Calu3 (cell line): ENCODE measurements at regions not wholly inside any gene's neighbourhood (a gene's known extent, or its start where the extent isn't known, plus 50 kb on each side); places are given as distances from the start of the nearest gene placed in this dataset.

Source experiments
- BruUV-seq: library from RNA; stranded (reverse); fragments of 400-500 nt; replicated peaks from 2 replicates; lab custom pipeline; 2021; lab: Mats Ljungman, UMichigan
- CTCF ChIA-PET: fragments of 300-600 bp; sonication (Branson Sonifier 250); formaldehyde crosslinking; loops from one replicate; lab custom pipeline; 2022; ENCODE audit warnings: antibody characterized with exemption; lab: Charles Lee
- DNase-seq: peaks from one replicate; pipeline ENCODE4 v3.0.0; 2022
- H3K27ac Mint-ChIP-seq: one replicate; pipeline ENCODE4 v1.8.0; 2022; ENCODE audit warnings: mixed read lengths; ENCODE audit not compliant: unreplicated experiment
- H3K27me3 Mint-ChIP-seq: one replicate; pipeline ENCODE4 v1.8.0; 2022; ENCODE audit warnings: mixed read lengths; ENCODE audit not compliant: unreplicated experiment
- H3K36me3 Mint-ChIP-seq: one replicate; pipeline ENCODE4 v1.8.0; 2022; ENCODE audit warnings: mild to moderate bottlenecking, moderate library complexity, mixed read lengths; ENCODE audit not compliant: insufficient read depth, unreplicated experiment
- H3K4me1 Mint-ChIP-seq: one replicate; pipeline ENCODE4 v1.8.0; 2022; ENCODE audit warnings: mild to moderate bottlenecking, low read depth, mixed read lengths; ENCODE audit not compliant: unreplicated experiment
- H3K4me3 Mint-ChIP-seq: one replicate; pipeline ENCODE4 v1.8.0; 2022; ENCODE audit warnings: mild to moderate bottlenecking, low read depth, moderate library complexity, mixed read lengths; ENCODE audit not compliant: unreplicated experiment
- H3K9me3 Mint-ChIP-seq: one replicate; pipeline ENCODE4 v1.8.0; 2022; ENCODE audit warnings: low read depth, mixed read lengths; ENCODE audit not compliant: unreplicated experiment
- intact Hi-C: fragments of 100-400 bp; cut with micrococcal nuclease; formaldehyde crosslinking; loops from one replicate; pipeline ENCODE4 v1.10.0; 2022; ENCODE audit not compliant: unreplicated experiment
- TF ChIP-seq, protein P1 (sequence below): fragments of 200-600 bp; IDR thresholded peaks from one replicate; pipeline ENCODE4 v1.8.0; 2022; ENCODE audit warnings: antibody characterized with exemption; ENCODE audit not compliant: unreplicated experiment

DNA sequence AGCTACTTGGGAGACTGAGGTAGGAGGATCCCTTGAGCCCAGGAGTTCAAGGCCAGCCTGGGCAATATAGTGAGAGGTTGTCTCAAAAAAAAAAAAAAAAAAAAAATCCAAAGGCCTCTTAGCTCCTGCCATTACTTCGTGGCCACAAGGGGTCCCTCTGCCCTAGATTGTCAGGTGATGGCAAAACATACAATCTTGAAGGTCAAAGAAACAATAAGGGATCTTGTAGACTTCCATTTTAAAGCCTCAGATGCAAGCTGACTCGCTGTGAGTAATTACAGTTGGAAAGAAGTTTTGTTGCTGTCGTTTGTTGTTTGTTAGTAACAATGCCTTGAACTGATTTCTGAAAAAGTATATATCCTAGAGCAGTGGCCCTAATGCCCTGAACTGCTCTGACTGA is 55.9 kb upstream of the PLCL2 start:
- no peaks in the 10 kb centered on the region for H3K36me3 Mint-ChIP-seq
- CTCF ChIA-PET: interaction anchor here (0.7 to 0.9 kb wide), 3 partner anchors 211 to 538 kb away, joined by 3 read pairs; no protein-coding TSS in a partner anchor

DNA sequence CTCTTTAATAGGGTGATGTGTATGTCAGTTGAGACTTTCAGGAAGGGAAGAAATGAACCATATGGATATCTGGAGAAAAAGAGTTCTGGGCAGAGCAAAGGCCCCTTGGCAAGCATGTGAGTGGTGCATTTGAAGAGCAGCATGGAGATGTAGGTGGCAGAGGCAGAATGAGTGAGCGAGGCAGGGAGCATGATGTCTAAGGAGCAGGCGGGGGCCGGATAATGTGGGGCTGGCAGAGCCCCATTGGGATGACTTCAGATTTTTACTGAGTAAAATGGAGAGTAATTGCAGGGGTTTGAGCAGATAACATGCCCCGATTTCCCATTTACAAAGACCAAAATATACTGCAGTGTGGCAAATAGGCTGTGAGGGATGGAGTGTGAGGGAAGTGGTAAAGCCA is 52.9 kb upstream of the PLCL2 start:
- CTCF ChIA-PET: no interaction called here
- TF ChIP-seq, protein P1, sequence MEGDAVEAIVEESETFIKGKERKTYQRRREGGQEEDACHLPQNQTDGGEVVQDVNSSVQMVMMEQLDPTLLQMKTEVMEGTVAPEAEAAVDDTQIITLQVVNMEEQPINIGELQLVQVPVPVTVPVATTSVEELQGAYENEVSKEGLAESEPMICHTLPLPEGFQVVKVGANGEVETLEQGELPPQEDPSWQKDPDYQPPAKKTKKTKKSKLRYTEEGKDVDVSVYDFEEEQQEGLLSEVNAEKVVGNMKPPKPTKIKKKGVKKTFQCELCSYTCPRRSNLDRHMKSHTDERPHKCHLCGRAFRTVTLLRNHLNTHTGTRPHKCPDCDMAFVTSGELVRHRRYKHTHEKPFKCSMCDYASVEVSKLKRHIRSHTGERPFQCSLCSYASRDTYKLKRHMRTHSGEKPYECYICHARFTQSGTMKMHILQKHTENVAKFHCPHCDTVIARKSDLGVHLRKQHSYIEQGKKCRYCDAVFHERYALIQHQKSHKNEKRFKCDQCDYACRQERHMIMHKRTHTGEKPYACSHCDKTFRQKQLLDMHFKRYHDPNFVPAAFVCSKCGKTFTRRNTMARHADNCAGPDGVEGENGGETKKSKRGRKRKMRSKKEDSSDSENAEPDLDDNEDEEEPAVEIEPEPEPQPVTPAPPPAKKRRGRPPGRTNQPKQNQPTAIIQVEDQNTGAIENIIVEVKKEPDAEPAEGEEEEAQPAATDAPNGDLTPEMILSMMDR: no peak
- intact Hi-C loops: no loop called here
- Mint-ChIP-seq H3K9me3 (no peaks in the 10 kb centered on the region), H3K36me3 (no peaks in the 10 kb centered on the region), H3K4me1 (no peaks in the 10 kb centered on the region), H3K27me3 (no peaks in the 10 kb centered on the region), H3K27ac (no peak overlapping the region), H3K4me3 (no peak overlapping the region)
- DNase-seq: no peak
- BruUV-seq: no TSS peak

More for the DNA sequence above, 55.9 kb upstream of the PLCL2 start:
- no peaks in the 10 kb centered on the region for H3K9me3 Mint-ChIP-seq
- intact Hi-C loops: loop anchor here (1.0 to 2.0 kb wide), 3 partner anchors 204 to 404 kb away; no protein-coding TSS in a partner anchor
- H3K27ac Mint-ChIP-seq: no peak overlapping the region
- H3K4me3 Mint-ChIP-seq: no peak overlapping the region
- H3K27me3 Mint-ChIP-seq: no peaks in the 10 kb centered on the region
- TF ChIP-seq, protein P1: no peak
- DNase-seq: peak; percentile 47
- BruUV-seq: no TSS peak
- no peaks in the 10 kb centered on the region for H3K4me1 Mint-ChIP-seq

DNA sequence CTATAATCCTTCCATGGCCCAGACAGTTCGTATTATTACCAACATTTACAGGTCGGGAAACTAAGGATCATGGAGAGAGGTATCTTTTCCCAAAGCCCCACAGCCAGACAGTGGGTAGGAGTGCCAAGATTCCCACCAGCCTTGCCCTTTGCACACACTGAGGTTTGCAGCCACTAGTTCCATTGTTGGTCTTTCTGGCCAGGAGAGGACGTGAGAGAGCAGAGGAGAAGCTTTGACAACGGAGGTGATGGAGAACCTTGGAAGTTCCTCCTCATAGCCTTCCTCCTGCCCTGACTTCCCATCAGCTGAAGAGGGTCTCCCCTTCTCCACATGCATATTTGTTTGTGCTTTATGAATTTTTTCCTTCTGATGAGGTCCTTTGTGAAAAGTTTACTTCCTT is 50.5 kb upstream of the PLCL2 start:
- CTCF ChIA-PET: no interaction called here
- Mint-ChIP-seq H3K9me3 (no peaks in the 10 kb centered on the region), H3K27ac (no peak overlapping the region), H3K27me3 (no peaks in the 10 kb centered on the region), H3K4me3 (no peak overlapping the region), H3K36me3 (no peaks in the 10 kb centered on the region), H3K4me1 (no peaks in the 10 kb centered on the region)
- BruUV-seq: no TSS peak
- no peak for DNase-seq
- intact Hi-C loops: no loop called here
- TF ChIP-seq, protein P1: no peak

DNA sequence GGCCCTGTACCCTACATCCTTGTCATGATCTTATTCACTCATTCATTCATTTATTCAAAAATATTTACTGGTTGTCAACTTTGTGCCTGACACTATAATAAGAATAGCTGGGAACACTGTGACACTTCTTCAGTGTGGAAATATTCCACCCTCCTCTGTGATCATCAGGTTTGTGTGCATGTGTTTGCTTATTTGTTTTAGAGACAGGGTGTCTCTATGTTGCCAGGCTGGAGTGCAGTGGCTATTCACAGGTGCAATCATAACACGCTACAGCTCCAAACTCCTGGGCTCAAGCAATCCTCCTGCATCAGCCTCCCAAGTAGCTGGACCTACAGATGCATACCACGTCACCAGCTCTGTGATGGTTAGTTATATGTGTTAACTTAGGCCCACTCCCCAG is 50.0 kb upstream of the PLCL2 start:
- DNase-seq: no peak
- no peak overlapping the region for H3K27ac Mint-ChIP-seq
- intact Hi-C loops: no loop called here
- CTCF ChIA-PET: no interaction called here
- H3K4me1 Mint-ChIP-seq: no peaks in the 10 kb centered on the region
- H3K27me3 Mint-ChIP-seq: no peaks in the 10 kb centered on the region
- no peaks in the 10 kb centered on the region for H3K9me3 Mint-ChIP-seq
- no peaks in the 10 kb centered on the region for H3K36me3 Mint-ChIP-seq
- H3K4me3 Mint-ChIP-seq: no peak overlapping the region
- TF ChIP-seq, protein P1: no peak
- BruUV-seq: no TSS peak
